Astrocyte of the hippocampus (primary cell): ENCODE measurements at regions not wholly inside any gene's neighbourhood (a gene's known extent, or its start where the extent isn't known, plus 50 kb on each side); places are given as distances from the start of the nearest gene placed in this dataset.

Experiments
- DNase-seq: peaks from one replicate; pipeline ENCODE4 v3.0.0; 2011; ENCODE audit warnings: low read depth, low spot score

GRCh38 chr13:97135883-97136282 lies 86.2 kb upstream of the MBNL2 start:
- no peak for DNase-seq

GRCh38 chr13:97136418-97136817 lies 85.7 kb upstream of the MBNL2 start:
- no peak for DNase-seq

- no peak for DNase-seq
These were observed 82.4 kb upstream of the MBNL2 start for GRCh38 chr13:97139691-97140090.

- DNase-seq: no peak
These were observed 82.0 kb upstream of the MBNL2 start for GRCh38 chr13:97140131-97140530.

- DNase-seq: no peak
These were observed 81.5 kb upstream of the MBNL2 start for GRCh38 chr13:97140611-97141010.

- DNase-seq: no peak
These were observed 81.0 kb upstream of the MBNL2 start for GRCh38 chr13:97141097-97141496.

- DNase-seq: peak; percentile 89
These were observed 80.5 kb upstream of the MBNL2 start for GRCh38 chr13:97141564-97142005.

- no peak for DNase-seq
These were observed 79.7 kb upstream of the MBNL2 start for GRCh38 chr13:97142452-97142851.

GRCh38 chr13:97145057-97145456 lies 77.1 kb upstream of the MBNL2 start:
- DNase-seq: no peak

- DNase-seq: peak; percentile 39
These were observed 73.2 kb upstream of the MBNL2 start for GRCh38 chr13:97148894-97149293.

GRCh38 chr13:97160421-97160820 lies 61.7 kb upstream of the MBNL2 start:
- DNase-seq: no peak

GRCh38 chr13:97161582-97162231 lies 60.4 kb upstream of the MBNL2 start:
- DNase-seq: no peak

- DNase-seq: no peak
These were observed 56.4 kb upstream of the MBNL2 start for GRCh38 chr13:97165502-97166425.

GRCh38 chr13:97171136-97171535 lies 51.0 kb upstream of the MBNL2 start:
- DNase-seq: no peak
